HG03457 (cell line): ENCODE measurements at regions not wholly inside any gene's neighbourhood (a gene's known extent, or its start where the extent isn't known, plus 50 kb on each side); places are given as distances from the start of the nearest gene placed in this dataset.

Experiments used
- ATAC-seq: cut with Tn5 transposase; IDR thresholded peaks from one replicate; pipeline ENCODE4 v1.9.1; 2021; ENCODE audit warnings: moderate number of reproducible peaks; ENCODE audit not compliant: unreplicated experiment

GRCh38 chr9:78491402-78491801, 194.5 kb downstream of the PSAT1 start:
- ATAC-seq = no peak

GRCh38 chr9:78493166-78493742, 196.3 kb downstream of the PSAT1 start:
- no peak for ATAC-seq

- no peak for ATAC-seq
These were observed 205.6 kb downstream of the PSAT1 start for GRCh38 chr9:78502566-78502965.

- ATAC-seq = no peak
These were observed 208.6 kb downstream of the PSAT1 start for GRCh38 chr9:78505546-78505945.

- no peak for ATAC-seq
These were observed 210.1 kb downstream of the PSAT1 start for GRCh38 chr9:78507037-78507436.

GRCh38 chr9:78510035-78510434, 213.1 kb downstream of the PSAT1 start:
- ATAC-seq = no peak

- no peak for ATAC-seq
These were observed 218.2 kb downstream of the PSAT1 start for GRCh38 chr9:78515108-78515507.

GRCh38 chr9:78519786-78520185, 222.9 kb downstream of the PSAT1 start:
- no peak for ATAC-seq

GRCh38 chr9:78521680-78522079, 224.8 kb downstream of the PSAT1 start:
- ATAC-seq = no peak

GRCh38 chr9:78525986-78526560, 229.1 kb downstream of the PSAT1 start:
- ATAC-seq = no peak

GRCh38 chr9:78533500-78533899, 236.6 kb downstream of the PSAT1 start:
- no peak for ATAC-seq

- ATAC-seq = no peak
These were observed 242.3 kb downstream of the PSAT1 start for GRCh38 chr9:78539188-78539587.

GRCh38 chr9:78539904-78540303, 243.0 kb downstream of the PSAT1 start:
- ATAC-seq = no peak

- ATAC-seq = no peak
These were observed 245.0 kb downstream of the PSAT1 start for GRCh38 chr9:78541868-78542443.

GRCh38 chr9:78542491-78543181, 245.7 kb downstream of the PSAT1 start:
- ATAC-seq = no peak

- ATAC-seq = no peak
These were observed 246.4 kb downstream of the PSAT1 start for GRCh38 chr9:78543353-78543752.

- no peak for ATAC-seq
These were observed 247.3 kb downstream of the PSAT1 start for GRCh38 chr9:78544230-78544629.

- ATAC-seq = no peak
These were observed 250.9 kb downstream of the PSAT1 start for GRCh38 chr9:78547831-78548230.

GRCh38 chr9:78548670-78549069, 251.7 kb downstream of the PSAT1 start:
- ATAC-seq = no peak

GRCh38 chr9:78549711-78550110, 252.8 kb downstream of the PSAT1 start:
- ATAC-seq = no peak

GRCh38 chr9:78552802-78553201, 255.9 kb downstream of the PSAT1 start:
- no peak for ATAC-seq

GRCh38 chr9:78557540-78557939, 260.6 kb downstream of the PSAT1 start:
- no peak for ATAC-seq
